H54 (cell line): ENCODE measurements at regions not wholly inside any gene's neighbourhood (a gene's known extent, or its start where the extent isn't known, plus 50 kb on each side); places are given as distances from the start of the nearest gene placed in this dataset.
"Not testable (repeated sequence)": the region's sequence is repeated elsewhere in the genome, so short reads cannot be mapped to it uniquely, and the experiment has no call there.

Experiments used
- DNase-seq: peaks from one replicate; pipeline ENCODE4 v3.0.0; 2011; ENCODE audit warnings: low spot score, mixed read lengths; ENCODE audit not compliant: insufficient read length
- FAIRE-seq: peaks from 3 replicates; lab custom pipeline; 2011; peaks lifted over from hg19 to GRCh38; lab: Jason Lieb, UNC
- POLR2A ChIP-seq: IDR thresholded peaks from 2 replicates; pipeline ENCODE4 v1.6.1; 2011; ENCODE audit warnings: low read depth, mild to moderate bottlenecking, low read length

DNA sequence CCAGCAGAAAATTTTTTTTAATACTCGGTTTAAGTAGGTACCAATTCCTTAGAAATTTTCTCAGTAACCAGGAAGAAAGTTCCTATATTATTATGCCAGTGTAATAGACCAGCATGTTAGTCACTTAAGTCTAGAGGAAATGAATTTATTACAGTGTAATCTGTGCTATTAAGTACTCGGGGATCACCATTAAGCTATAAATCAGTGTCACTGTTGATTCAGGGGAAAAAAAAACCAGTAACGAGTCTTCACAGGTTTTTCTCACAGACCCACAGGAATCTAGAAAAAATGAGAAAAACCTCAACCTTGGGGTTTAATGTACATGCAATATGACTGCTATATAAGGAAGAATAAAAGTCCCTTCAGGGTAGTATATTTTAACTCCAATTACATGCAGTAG lies 138.3 kb upstream of the IL1RAPL2 start:
- no peak for TF ChIP-seq POLR2A
- FAIRE-seq: no peak
- DNase-seq: no peak

DNA sequence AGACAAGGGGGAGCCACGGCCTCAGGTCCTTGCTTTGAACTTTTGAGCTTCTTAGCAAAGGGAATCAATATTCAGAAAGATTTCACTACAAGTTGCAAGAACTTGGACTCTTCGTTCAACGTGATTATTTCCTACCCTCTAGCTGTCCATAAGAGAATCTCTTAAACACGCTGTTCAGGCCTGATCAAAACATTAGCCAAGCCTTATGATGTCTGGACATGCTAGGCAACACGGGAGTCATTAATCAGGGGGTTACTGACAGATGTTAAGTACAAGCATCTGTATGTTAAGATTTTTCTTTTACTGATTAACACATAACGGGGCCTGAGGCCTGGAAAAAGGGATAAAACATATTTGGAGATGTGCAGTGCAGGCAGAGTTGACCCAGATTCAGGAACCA lies 138.9 kb upstream of the IL1RAPL2 start:
- no peak for FAIRE-seq
- DNase-seq: no peak
- no peak for TF ChIP-seq POLR2A

DNA sequence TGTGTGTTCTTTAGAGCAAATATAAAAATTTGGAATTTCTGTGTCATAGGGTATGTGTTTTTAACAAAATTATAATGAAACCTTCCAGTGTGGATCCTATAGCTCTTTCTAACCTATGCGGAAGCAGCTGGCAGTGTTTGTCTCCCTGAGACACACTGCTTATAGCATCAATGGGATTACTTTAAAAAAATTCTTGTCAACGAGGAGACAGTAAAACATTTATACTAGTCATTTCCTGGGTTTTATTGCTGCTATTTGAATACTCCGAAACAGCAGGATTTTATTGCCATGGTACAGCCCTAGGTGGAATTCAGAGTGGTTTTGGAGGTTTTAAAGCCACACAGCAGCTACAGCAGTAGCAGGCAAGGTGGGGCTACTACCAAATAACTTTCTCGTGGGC lies 145.1 kb upstream of the IL1RAPL2 start:
- FAIRE-seq (no peak), DNase-seq (no peak)
- TF ChIP-seq POLR2A: no peak

DNA sequence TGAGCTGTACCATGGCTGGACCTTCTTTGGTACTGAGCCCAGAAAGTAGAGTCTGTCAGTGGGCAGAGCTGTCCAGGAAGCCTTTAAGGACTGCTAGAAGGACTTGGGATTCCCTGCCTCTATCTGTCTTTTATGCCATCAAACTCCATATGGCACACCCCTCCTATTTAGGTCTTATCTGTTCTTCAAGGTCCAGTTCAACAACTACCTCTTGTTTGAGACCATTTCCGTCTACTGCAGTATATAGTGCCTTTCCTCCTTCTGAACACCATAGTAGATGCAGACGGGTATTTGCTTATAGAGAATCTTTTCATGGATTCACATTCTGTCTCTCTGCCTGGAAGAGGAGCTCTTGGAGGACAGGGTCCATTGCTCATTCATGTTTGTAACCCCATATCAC lies 146.1 kb upstream of the IL1RAPL2 start:
- no peak for DNase-seq
- FAIRE-seq: no peak
- no peak for TF ChIP-seq POLR2A

DNA sequence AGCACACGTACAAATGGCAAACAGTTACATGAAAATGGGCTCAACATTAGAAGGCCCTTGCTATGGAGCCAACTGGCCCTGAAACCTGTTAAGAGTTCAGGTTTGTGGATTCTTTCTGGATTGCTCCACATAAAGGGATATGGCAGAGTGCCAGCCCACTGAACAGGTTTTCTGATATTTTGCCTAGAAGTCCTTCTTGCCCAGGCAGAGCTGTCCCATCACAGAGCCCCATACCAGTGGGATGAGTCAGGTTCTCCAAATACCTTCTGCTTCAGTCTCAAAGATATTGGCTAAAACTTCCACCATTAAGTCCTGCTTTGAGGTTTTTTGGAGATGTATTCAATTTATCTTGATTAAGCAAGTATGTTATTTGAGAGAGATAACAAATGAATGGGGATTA lies 146.8 kb upstream of the IL1RAPL2 start:
- FAIRE-seq: no peak
- DNase-seq: no peak
- TF ChIP-seq POLR2A: no peak

DNA sequence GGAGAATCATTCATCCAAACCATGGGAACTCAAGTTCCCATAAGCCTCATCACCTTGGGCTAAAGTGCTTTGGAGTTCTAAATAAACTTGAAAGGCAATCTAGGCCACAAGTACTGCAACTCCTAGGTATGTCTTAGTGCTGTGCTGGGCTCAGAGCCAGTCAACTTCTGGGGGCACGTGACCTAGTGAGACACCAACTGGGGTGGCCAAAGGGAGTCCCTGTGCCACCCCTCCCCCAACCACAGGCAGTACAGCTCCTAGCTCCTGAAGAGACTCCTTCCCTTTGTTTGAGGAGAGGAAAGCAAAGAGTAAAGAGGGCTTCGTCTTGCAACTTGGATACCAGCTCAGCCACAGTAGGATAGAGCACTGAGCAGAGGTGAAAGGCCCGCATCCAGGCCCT lies 154.2 kb upstream of the IL1RAPL2 start:
- FAIRE-seq (no peak), DNase-seq (no peak)
- no peak for TF ChIP-seq POLR2A

DNA sequence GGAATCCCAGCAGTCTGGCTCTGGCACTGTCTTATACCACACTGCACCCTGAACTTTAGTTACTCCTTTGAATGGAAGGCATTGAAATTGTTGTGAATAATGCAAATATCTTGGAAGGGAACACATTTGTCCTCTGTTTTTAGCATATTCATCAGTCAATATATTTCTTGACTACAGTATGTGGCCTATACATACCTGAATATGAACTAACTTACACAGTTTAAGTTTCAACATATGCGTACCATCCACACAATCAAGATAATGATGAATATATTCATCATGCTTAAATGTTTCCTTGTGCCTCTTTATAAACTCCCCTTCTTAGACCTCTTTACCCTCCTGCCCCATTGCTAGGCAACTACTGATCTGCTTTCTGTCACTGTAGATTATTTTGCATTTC lies 145.7 kb upstream of the ESX1 start:
- TF ChIP-seq POLR2A: no peak
- FAIRE-seq: no peak
- no peak for DNase-seq

DNA sequence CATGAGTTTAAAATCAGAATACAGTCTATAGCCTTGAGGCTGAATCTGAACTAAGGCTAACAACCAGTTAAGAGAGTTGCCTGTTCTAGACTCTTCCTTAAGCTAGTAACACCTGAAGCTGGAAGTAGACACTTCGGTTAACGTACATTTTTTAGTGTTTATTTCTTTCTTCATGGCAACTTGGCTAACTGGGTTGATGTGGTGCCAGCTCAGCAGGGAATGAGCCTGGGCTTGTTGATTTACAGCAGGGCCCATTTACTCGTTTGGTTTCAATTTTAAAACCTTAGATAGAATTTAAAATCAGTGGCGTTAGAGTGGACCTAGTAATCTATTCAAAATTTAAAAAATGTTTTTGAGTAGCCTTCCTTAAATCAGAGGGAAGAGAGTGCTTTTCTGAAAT lies 137.6 kb upstream of the ESX1 start:
- DNase-seq (no peak), FAIRE-seq (no peak)
- no peak for TF ChIP-seq POLR2A

DNA sequence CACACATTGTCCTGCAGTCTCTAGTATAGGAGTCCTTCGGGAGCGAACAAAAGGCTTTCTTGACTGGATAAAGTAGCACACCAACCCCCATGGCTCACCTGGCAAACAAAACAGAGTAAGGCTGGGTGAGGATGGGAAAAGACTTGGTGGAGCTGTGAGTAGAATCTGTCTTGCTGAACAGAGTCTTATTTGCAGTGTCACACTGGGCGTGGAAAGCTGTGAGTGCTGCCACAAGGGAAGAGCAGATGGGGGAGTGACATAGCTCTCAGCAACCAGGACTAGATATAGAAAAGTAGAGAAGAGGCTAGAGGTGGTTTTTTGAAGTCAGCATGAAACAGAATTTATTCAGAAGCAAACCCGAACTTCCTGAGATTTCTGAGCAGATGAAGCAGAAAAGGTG lies 137.2 kb upstream of the ESX1 start:
- DNase-seq (no peak), FAIRE-seq (no peak)
- TF ChIP-seq POLR2A: no peak

DNA sequence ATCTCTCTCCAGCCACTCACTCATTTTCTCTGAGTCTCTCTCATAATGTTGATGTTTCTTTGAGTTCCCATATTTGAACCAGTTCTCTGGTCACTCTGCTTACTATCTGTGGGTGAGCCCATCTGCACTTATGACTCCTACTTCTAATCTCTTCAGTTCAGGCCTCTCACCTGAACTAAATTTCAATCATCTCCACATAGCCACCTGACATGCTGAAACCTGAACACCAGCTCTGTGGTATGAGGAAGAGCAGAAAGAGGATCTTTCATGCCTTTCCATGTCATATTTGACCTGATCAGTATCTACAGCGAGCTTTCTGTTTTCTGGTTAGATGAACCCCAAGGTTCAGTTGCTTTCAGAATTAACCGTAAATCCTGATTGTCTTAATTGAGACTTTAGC lies 122.2 kb upstream of the ESX1 start:
- FAIRE-seq: no peak
- no peak for TF ChIP-seq POLR2A
- DNase-seq: no peak

DNA sequence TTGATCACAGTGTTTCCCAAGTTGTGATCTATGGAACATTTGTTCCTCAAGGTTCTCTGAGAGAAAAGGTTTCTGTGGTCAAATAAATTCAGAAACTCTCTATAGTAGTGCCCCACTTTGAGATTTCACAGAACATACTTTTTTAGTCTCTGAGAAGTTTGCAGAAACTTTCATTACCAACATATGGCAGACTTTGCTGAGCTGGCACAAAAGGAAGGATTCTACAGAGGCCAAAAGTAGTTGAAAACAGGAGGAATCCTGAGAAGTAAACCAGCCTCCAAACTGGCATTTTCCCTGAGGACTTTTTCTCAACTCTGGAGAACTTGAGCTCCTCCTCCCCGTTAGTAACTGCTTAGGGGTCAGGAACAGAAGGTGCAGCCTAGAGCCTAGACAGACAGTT lies 117.8 kb upstream of the ESX1 start:
- FAIRE-seq: no peak
- TF ChIP-seq POLR2A: no peak
- no peak for DNase-seq

DNA sequence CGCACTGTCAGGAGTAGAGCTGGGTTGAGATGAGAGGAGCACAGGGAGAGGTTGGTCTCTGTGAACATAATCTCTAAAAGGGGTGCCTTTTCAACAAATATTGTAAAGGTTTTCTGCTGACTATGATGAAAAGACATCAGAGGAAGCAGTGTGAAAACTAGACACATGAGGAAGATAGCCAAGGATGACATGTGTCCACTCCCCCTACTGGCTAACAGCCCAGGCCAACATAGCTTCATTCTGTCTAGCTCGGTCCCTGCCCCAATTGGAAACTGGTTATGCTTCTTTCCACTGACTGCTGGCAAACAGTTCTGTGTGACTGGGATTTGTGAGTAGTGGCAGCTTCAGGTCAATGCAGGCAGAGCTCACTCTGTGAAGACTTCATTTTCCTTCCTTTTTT lies 115.4 kb upstream of the ESX1 start:
- DNase-seq (no peak), FAIRE-seq (no peak)
- TF ChIP-seq POLR2A: no peak

DNA sequence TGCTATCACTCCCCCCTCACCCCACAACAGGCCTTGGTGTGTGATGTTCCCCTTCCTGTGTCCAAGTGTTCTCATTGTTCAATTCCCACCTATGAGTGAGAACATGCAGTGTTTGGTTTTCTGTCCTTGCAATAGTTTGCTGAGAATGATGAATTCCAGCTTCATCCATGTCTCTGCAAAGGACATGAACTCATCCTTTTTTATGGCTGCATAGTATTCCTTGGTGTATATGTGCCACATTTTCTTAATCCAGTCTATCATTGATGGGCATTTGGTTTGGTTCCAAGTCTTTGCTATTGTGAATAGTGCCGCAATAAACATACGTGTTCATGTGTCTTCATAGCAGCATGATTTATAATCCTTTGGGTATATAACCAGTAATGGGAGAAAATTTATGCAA lies 106.0 kb upstream of the ESX1 start:
- FAIRE-seq, DNase-seq: not testable (repeated sequence)

DNA sequence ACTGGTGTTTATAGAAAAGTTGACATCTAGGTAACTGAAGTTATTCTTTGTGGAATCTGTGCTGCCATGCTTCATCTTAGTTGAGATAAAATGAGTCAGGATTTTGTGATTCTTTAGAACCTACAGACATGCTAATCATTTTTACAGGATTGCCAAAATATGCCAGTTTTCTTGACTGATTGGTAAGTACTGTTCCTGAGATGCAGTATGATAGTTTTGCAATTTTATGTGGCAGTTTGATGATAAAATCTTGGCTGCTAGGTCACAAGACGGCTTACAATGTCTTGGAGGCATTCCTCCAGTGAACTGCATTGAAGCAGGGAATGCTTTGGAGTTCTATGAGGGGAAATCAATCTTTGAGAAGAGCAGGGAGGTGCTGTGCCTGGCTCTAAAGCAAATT lies 104.4 kb upstream of the ESX1 start:
- no peak for TF ChIP-seq POLR2A
- no peak for FAIRE-seq

DNA sequence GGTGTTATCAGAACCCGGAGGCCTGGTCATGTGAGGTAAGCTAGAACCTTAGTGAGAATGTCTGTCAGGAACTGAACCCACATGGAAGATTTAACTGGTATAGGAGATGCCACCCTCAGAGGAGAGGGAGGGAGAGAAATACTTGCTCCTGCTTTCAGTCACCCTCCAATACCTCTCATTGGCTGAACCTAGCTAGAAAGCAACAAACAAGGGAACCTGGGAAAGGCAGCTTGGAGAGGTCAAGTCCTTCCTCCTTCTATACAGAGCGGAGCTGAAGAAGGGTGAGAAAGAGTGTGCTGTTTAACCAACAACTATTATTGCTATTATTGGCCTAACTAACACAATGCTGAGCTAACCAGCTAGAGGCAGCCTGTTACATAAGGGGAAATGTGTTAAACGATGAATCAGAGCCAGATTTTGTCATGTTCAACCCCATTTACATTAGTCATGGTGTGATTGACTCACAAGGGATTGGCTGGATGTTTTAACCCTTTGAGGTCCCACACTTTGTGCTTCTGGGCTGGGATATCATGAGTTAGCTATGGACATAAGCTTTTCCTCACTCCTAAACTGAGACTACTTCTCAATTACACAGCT lies 96.5 kb upstream of the ESX1 start:
- no peak for TF ChIP-seq POLR2A
- peak; percentile 97 for FAIRE-seq
- peak; percentile 28 for DNase-seq

More for the DNA sequence above, 104.4 kb upstream of the ESX1 start:
- no peak for DNase-seq

DNA sequence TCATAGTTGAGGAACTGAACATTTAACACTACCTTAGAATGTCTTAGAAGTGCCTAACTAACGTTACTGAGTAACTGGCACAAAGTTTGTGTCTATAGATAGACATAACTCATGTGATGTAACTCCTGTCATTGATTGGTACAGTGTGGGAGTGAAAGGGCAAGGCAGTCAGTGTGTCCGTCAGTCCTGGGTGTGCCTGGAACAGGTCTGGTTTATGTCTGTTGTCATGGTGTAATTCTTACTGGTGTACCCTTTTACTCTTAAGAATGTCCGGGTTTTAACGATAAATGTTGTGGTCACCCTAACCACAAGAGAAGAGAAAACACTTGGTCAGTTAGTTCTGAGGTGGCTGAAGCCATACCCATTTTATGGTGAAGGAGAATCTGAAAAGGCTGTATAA lies 93.1 kb upstream of the ESX1 start:
- no peak for DNase-seq
- FAIRE-seq: peak; percentile 79
- TF ChIP-seq POLR2A: no peak
